LNCAP (cell line): ENCODE measurements at regions not wholly inside any gene's neighbourhood (a gene's known extent, or its start where the extent isn't known, plus 50 kb on each side); places are given as distances from the start of the nearest gene placed in this dataset.

Experiments
- CTCF ChIP-seq: fragments of 450-650 bp; IDR thresholded peaks from 2 replicates; pipeline ENCODE4 v1.5.1; 2017; ENCODE audit warnings: mild to moderate bottlenecking

- TF ChIP-seq CTCF: no peak
Measured at GRCh38 chr11:92295175-92296137, 70.8 kb downstream of the FAT3 start.

DNA sequence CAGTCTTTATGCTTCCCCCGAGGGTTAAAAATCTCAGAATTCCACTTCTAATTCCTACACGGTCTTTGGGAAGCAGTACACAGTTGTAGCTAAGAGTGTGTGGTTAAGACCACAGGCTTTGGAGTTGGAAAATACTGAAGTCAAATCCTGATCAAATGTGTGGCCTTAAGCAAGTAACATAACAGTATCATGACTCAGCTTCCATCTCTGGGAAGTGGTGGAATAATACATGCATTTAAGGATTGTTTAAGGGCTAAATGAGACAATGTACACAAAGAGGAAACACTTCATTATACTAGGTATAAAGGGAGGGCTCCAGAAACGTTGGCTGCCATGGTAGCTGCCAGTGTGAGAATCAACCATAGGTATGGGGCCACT is 71.5 kb downstream of the FAT3 start:
- TF ChIP-seq CTCF: no peak

GRCh38 chr11:92297567-92298553 is 73.2 kb downstream of the FAT3 start:
- TF ChIP-seq CTCF: no peak

DNA sequence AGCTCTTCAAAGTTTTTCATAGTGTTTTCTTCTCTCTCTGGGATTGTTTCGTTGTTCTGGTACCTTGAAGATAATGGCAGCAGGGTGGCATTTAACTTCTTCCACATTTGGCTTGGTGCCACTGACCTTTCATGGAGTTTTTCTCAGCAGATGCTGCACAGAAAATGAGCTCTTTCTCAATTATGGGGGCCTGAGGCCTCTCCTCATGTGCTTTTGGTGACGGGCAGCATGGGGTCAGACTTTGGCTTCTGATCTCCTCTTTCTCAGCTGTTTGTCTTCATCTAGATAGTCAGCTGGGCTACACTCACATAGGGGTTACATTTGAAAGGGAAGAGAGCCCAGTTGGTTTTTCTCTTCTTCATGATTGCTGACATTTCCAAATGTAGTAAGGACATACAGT is 76.3 kb downstream of the FAT3 start:
- TF ChIP-seq CTCF: no peak

DNA sequence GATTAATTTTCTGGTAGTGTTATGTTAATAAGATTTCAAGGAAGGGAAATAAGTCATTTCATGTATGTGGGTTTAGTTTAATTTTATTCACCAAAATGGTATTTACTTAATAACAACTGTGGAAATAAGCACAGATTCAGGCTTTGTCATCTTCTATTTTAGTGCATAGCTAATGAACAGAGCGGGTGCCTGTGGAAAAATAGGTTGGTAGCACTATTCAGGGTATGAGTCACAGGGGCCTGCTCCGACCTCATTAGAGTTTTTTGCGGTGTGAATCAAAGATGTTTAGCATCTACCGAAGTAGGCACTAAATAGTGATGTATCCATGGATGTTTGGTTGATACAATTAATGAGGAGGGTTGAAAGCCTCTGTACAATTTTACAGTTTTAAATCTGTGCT is 78.2 kb downstream of the FAT3 start:
- TF ChIP-seq CTCF: no peak

GRCh38 chr11:92304271-92304670 is 79.7 kb downstream of the FAT3 start:
- no peak for TF ChIP-seq CTCF

- no peak for TF ChIP-seq CTCF
Measured at GRCh38 chr11:92306966-92307510, 82.4 kb downstream of the FAT3 start.
